ENCODE measurements at regions not wholly inside any gene's neighbourhood (a gene's known extent, or its start where the extent isn't known, plus 50 kb on each side); places are given as distances from the start of the nearest gene placed in this dataset.

- TF ChIP-seq CHD7 (IDR thresholded peaks at IDR 0.05; ENCODE audit: insufficient replicate concordance, low read length) (no peak), E2F6 (IDR thresholded peaks at IDR 0.05) (no peak), SAP30 (IDR thresholded peaks at IDR 0.05; ENCODE audit: insufficient read depth, insufficient replicate concordance, low read length) (no peak), CTBP2 (IDR thresholded peaks at IDR 0.05; ENCODE audit: borderline replicate concordance, insufficient read depth, insufficient read length, low read length) (no peak), ASH2L (IDR thresholded peaks at IDR 0.05; ENCODE audit: low read length) (no peak)
Measured at GRCh38 chr3:29090912-29091597, 189.8 kb upstream of the RBMS3 start (continued).

Data from H1 (cell line).